ENCODE measurements at regions not wholly inside any gene's neighbourhood (a gene's known extent, or its start where the extent isn't known, plus 50 kb on each side); places are given as distances from the start of the nearest gene placed in this dataset.

DNA sequence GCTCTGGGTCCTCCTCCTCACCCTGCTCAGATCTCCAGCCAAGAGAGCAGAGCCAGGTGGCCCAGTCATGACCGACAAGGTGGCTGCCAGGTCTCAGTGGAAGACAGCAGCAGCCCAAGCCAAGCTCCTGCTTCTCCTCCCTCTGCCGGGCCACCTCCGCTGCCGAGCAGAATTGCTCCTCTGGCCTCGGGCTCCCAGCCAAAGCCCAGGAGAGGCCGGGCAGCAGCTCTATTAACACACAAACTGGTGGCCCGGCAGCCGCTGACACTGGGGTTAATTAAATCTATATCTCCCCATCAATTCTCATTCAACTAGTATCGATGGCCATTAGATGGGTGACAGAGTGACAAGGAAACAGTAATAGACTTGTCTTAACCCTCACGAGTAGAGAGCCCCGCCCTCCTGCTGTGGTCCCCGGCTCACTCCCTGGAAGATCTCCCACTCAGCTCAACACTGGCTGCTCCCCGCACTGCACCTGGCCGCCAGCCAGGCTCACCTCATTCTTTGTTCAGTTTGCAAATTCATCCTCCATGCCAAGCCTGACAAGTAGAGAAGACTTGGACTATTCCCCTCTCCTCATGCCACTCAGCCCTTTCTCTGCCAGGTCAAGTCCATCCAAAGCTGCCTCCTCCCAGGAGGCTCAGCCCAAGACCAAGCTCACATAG is 74.1 kb upstream of the UNC5B start:
- no peak overlapping the region for H3K27ac ChIP-seq (ENCODE audit: low read depth, low read length)
- H3K18ac ChIP-seq (ENCODE audit: low read length): peak overlapping the region; percentile 32
- no peak overlapping the region for H4K8ac ChIP-seq (ENCODE audit: low read depth, low read length)
- no peak overlapping the region for H4K5ac ChIP-seq (ENCODE audit: low read length)
- no peak overlapping the region for H2BK15ac ChIP-seq (replicated peaks; ENCODE audit: low read depth)
- peak overlapping the region; percentile 48 for H2BK5ac ChIP-seq (ENCODE audit: low read length)
- no peak overlapping the region for H3K4me2 ChIP-seq (ENCODE audit: low read length)
- H3K23ac ChIP-seq (ENCODE audit: low read length): peak overlapping the region; percentile 31
- peak overlapping the region; percentile 19 for H3K56ac ChIP-seq (ENCODE audit: low read length)
- H3K79me1 ChIP-seq (ENCODE audit: low read length): no peaks in the 10 kb centered on the region
- no peak overlapping the region for H3K4me3 ChIP-seq (ENCODE audit: low read length)
- no peak overlapping the region for H3K4ac ChIP-seq (ENCODE audit: low read depth, low read length)
- H3K79me2 ChIP-seq (ENCODE audit: control insufficient read depth, insufficient read depth, low read length): no peaks in the 10 kb centered on the region
- H2BK120ac ChIP-seq (ENCODE audit: low read depth, low read length): no peak overlapping the region
- WGBS (ENCODE audit: extremely low coverage, insufficient coverage, low lambda C conversion rate): no CpG with 5 or more reads among the region's 14 CpGs
- H3K4me1 ChIP-seq (ENCODE audit: control insufficient read depth, low read depth, low read length): peaks cover 15% of the 10 kb centered on the region
- H2AK5ac ChIP-seq (ENCODE audit: low read length): peak overlapping the region; percentile 32
- no peak for DNase-seq
- H3K36me3 ChIP-seq (ENCODE audit: control insufficient read depth, insufficient read depth, low read length): no peaks in the 10 kb centered on the region
- no peaks in the 10 kb centered on the region for H3K27me3 ChIP-seq (ENCODE audit: insufficient read depth, low read length, poor library complexity)
- no peak overlapping the region for H3K9ac ChIP-seq (ENCODE audit: low read length)

DNA sequence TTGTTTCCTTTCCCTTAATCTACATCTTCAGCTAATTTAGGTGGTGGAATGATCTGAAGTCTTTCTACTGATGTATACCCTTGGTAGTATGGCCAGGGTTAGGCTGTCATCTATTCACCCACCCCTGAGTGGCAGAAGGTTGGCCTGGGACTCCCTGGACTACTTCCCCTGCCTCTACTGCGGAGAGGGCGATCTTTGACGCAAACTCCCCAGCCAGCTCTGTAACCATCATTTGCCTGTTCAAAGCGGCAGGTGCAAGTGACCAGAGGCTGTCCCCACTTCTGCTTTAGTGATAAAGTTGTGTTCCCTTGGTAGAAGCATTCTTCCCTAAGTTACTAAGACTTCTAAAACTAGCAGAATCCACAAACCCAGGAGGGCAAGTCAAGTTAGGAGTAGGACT is 70.8 kb upstream of the UNC5B start:
- Histone ChIP-seq H4K8ac (ENCODE audit: low read depth, low read length) (no peak overlapping the region), H3K4me2 (ENCODE audit: low read length) (no peak overlapping the region), H2BK5ac (ENCODE audit: low read length) (peak overlapping the region; percentile 88), H3K4ac (ENCODE audit: low read depth, low read length) (no peak overlapping the region), H2BK120ac (ENCODE audit: low read depth, low read length) (no peak overlapping the region), H3K56ac (ENCODE audit: low read length) (peak overlapping the region; percentile 64), H4K5ac (ENCODE audit: low read length) (no peak overlapping the region), H3K79me2 (ENCODE audit: control insufficient read depth, insufficient read depth, low read length) (no peaks in the 10 kb centered on the region), H3K36me3 (ENCODE audit: control insufficient read depth, insufficient read depth, low read length) (no peaks in the 10 kb centered on the region), H3K9ac (ENCODE audit: low read length) (no peak overlapping the region), H3K27me3 (ENCODE audit: insufficient read depth, low read length, poor library complexity) (no peaks in the 10 kb centered on the region), H2AK5ac (ENCODE audit: low read length) (no peak overlapping the region), H2BK15ac (replicated peaks; ENCODE audit: low read depth) (no peak overlapping the region), H3K4me1 (ENCODE audit: control insufficient read depth, low read depth, low read length) (peaks cover 11% of the 10 kb centered on the region), H3K23ac (ENCODE audit: low read length) (no peak overlapping the region), H3K27ac (ENCODE audit: low read depth, low read length) (no peak overlapping the region), H3K4me3 (ENCODE audit: low read length) (no peak overlapping the region), H3K79me1 (ENCODE audit: low read length) (no peaks in the 10 kb centered on the region), H3K18ac (ENCODE audit: low read length) (no peak overlapping the region)
- WGBS (ENCODE audit: extremely low coverage, insufficient coverage, low lambda C conversion rate): no CpG with 5 or more reads among the region's 4 CpGs
- DNase-seq: no peak

DNA sequence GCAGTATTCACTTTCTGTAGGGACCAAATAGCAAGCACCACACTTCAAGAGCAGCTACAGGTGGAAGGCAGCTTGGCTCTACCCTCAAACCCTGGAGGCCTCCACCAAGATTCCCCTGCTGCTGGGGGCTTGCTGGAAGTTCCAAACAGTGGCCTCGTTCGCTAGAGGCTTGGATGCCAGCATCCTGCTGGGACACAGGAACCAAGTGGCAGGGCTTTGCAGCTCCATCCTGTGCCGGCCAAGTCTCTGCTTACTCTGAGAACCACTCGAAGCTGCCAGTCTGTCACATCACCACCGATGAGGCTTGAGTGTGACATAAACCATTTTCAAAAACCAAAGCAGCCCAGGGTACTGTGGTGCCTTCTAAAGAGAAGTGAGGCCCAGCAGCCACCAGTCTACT is 69.2 kb upstream of the UNC5B start:
- H2BK120ac ChIP-seq (ENCODE audit: low read depth, low read length): no peak overlapping the region
- WGBS (ENCODE audit: extremely low coverage, insufficient coverage, low lambda C conversion rate): no CpG with 5 or more reads among the region's 5 CpGs

DNA sequence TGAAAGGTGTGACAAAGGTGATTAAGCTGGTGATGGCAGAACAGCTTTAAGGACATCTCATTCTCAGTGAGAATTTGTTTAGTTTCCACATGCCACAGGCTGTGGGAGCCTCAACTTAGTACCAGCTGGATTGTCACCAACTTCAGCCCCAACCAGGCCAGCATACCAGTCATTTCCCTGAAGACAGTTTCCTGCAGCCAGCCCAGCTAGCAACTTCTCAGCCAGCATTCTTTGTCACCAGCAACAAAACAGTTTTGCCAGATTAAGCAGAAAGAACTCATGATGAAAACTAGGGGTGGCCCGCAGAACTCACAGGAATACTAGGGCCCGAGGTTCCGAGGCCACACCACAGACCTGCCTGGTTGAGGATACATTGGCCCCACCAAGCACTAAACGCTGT is 68.8 kb upstream of the UNC5B start:
- Histone ChIP-seq H3K56ac (ENCODE audit: low read length) (no peak overlapping the region), H3K4me2 (ENCODE audit: low read length) (no peak overlapping the region)
- WGBS (ENCODE audit: extremely low coverage, insufficient coverage, low lambda C conversion rate): no CpG with 5 or more reads among the region's 4 CpGs

More for the DNA sequence above, 69.2 kb upstream of the UNC5B start:
- no peaks in the 10 kb centered on the region for H3K79me1 ChIP-seq (ENCODE audit: low read length)
- peaks cover 4% of the 10 kb centered on the region for H3K4me1 ChIP-seq (ENCODE audit: control insufficient read depth, low read depth, low read length)
- no peaks in the 10 kb centered on the region for H3K36me3 ChIP-seq (ENCODE audit: control insufficient read depth, insufficient read depth, low read length)
- no peak for DNase-seq
- no peak overlapping the region for H3K4ac ChIP-seq (ENCODE audit: low read depth, low read length)
- no peaks in the 10 kb centered on the region for H3K27me3 ChIP-seq (ENCODE audit: insufficient read depth, low read length, poor library complexity)
- no peak overlapping the region for H3K18ac ChIP-seq (ENCODE audit: low read length)
- no peak overlapping the region for H3K4me2 ChIP-seq (ENCODE audit: low read length)
- no peak overlapping the region for H2BK15ac ChIP-seq (replicated peaks; ENCODE audit: low read depth)
- no peak overlapping the region for H3K56ac ChIP-seq (ENCODE audit: low read length)
- H3K23ac ChIP-seq (ENCODE audit: low read length): no peak overlapping the region
- no peak overlapping the region for H2BK5ac ChIP-seq (ENCODE audit: low read length)
- H4K8ac ChIP-seq (ENCODE audit: low read depth, low read length): no peak overlapping the region
- H2AK5ac ChIP-seq (ENCODE audit: low read length): no peak overlapping the region
- no peak overlapping the region for H3K4me3 ChIP-seq (ENCODE audit: low read length)
- no peak overlapping the region for H3K27ac ChIP-seq (ENCODE audit: low read depth, low read length)
- H4K5ac ChIP-seq (ENCODE audit: low read length): no peak overlapping the region
- H3K79me2 ChIP-seq (ENCODE audit: control insufficient read depth, insufficient read depth, low read length): no peaks in the 10 kb centered on the region
- no peak overlapping the region for H3K9ac ChIP-seq (ENCODE audit: low read length)

DNA sequence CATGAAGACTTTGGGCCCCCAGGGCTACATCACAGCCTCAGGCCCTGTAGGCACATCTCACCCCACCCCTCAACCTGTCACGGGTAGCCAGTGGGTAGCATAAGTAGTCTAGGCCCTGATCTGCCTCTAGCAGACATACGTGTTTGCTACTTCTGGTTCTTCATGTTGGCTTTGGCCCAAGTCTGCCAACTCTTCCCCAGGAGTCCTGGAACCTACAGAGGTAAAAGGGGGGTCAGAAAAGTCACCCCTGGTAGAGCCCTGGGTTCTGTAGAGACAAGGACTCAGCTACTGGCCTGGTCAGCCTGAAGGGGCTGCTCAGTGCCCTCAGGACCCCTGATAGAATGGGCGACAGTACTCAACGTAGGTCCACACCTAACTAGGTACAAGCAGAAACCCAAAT is 67.5 kb upstream of the UNC5B start:
- Histone ChIP-seq H3K79me2 (ENCODE audit: control insufficient read depth, insufficient read depth, low read length) (no peaks in the 10 kb centered on the region), H3K4ac (ENCODE audit: low read depth, low read length) (no peak overlapping the region), H2AK5ac (ENCODE audit: low read length) (no peak overlapping the region), H3K23ac (ENCODE audit: low read length) (no peak overlapping the region), H2BK15ac (replicated peaks; ENCODE audit: low read depth) (no peak overlapping the region), H3K9ac (ENCODE audit: low read length) (no peak overlapping the region), H3K27me3 (ENCODE audit: insufficient read depth, low read length, poor library complexity) (no peaks in the 10 kb centered on the region), H3K79me1 (ENCODE audit: low read length) (no peaks in the 10 kb centered on the region), H3K18ac (ENCODE audit: low read length) (no peak overlapping the region), H3K56ac (ENCODE audit: low read length) (no peak overlapping the region), H3K4me2 (ENCODE audit: low read length) (no peak overlapping the region), H3K36me3 (ENCODE audit: control insufficient read depth, insufficient read depth, low read length) (no peaks in the 10 kb centered on the region), H4K8ac (ENCODE audit: low read depth, low read length) (no peak overlapping the region), H3K27ac (ENCODE audit: low read depth, low read length) (no peak overlapping the region), H4K5ac (ENCODE audit: low read length) (no peak overlapping the region), H3K4me1 (ENCODE audit: control insufficient read depth, low read depth, low read length) (peaks cover 4% of the 10 kb centered on the region), H2BK5ac (ENCODE audit: low read length) (no peak overlapping the region), H2BK120ac (ENCODE audit: low read depth, low read length) (no peak overlapping the region), H3K4me3 (ENCODE audit: low read length) (no peak overlapping the region)
- WGBS (ENCODE audit: extremely low coverage, insufficient coverage, low lambda C conversion rate): no CpG with 5 or more reads among the region's 4 CpGs
- no peak for DNase-seq

More for the DNA sequence above, 68.8 kb upstream of the UNC5B start:
- Histone ChIP-seq H3K79me1 (ENCODE audit: low read length) (no peaks in the 10 kb centered on the region), H3K27me3 (ENCODE audit: insufficient read depth, low read length, poor library complexity) (no peaks in the 10 kb centered on the region), H3K4ac (ENCODE audit: low read depth, low read length) (no peak overlapping the region), H4K8ac (ENCODE audit: low read depth, low read length) (no peak overlapping the region), H3K23ac (ENCODE audit: low read length) (no peak overlapping the region), H3K4me3 (ENCODE audit: low read length) (no peak overlapping the region), H4K5ac (ENCODE audit: low read length) (no peak overlapping the region), H3K27ac (ENCODE audit: low read depth, low read length) (no peak overlapping the region), H3K79me2 (ENCODE audit: control insufficient read depth, insufficient read depth, low read length) (no peaks in the 10 kb centered on the region), H2BK15ac (replicated peaks; ENCODE audit: low read depth) (no peak overlapping the region), H2AK5ac (ENCODE audit: low read length) (no peak overlapping the region), H3K18ac (ENCODE audit: low read length) (no peak overlapping the region), H3K9ac (ENCODE audit: low read length) (no peak overlapping the region), H3K4me1 (ENCODE audit: control insufficient read depth, low read depth, low read length) (peaks cover 4% of the 10 kb centered on the region), H2BK5ac (ENCODE audit: low read length) (no peak overlapping the region), H2BK120ac (ENCODE audit: low read depth, low read length) (no peak overlapping the region), H3K36me3 (ENCODE audit: control insufficient read depth, insufficient read depth, low read length) (no peaks in the 10 kb centered on the region)
- DNase-seq: no peak

DNA sequence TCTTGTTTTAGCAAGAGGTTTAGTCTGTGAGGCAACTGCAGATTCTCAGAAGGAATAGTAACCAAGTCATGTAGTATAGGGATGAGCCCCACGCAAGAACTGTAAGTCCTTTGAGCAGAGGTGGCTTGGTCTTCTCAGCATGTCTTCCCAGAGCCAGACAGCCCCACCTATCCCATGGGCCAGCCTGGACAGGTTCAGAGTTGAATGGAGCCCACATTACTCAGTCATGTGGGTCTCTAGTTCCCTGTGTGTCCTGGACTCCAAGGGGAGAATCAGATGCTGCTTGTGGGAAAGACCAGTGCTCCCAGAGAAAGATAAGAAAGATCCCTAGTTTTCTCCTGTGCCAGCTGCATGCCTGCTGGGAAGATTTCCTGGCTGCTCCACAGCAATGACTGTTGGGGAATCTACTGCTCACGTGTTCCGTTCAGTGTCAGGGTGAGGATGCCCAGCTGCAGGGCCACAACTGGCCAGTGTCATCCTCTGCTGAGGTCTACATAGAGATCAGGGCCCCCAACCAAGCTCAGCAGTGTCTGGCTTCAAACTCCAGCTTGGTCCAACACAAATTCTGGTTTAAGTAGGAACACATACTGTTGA is 66.9 kb upstream of the UNC5B start:
- H3K4me3 ChIP-seq (ENCODE audit: low read length): no peak overlapping the region
- no peak overlapping the region for H2BK5ac ChIP-seq (ENCODE audit: low read length)
- no peaks in the 10 kb centered on the region for H3K79me2 ChIP-seq (ENCODE audit: control insufficient read depth, insufficient read depth, low read length)
- H3K4me1 ChIP-seq (ENCODE audit: control insufficient read depth, low read depth, low read length): peaks cover 4% of the 10 kb centered on the region
- H3K56ac ChIP-seq (ENCODE audit: low read length): no peak overlapping the region
- no peaks in the 10 kb centered on the region for H3K36me3 ChIP-seq (ENCODE audit: control insufficient read depth, insufficient read depth, low read length)
- H3K23ac ChIP-seq (ENCODE audit: low read length): no peak overlapping the region
- H3K79me1 ChIP-seq (ENCODE audit: low read length): no peaks in the 10 kb centered on the region
- no peaks in the 10 kb centered on the region for H3K27me3 ChIP-seq (ENCODE audit: insufficient read depth, low read length, poor library complexity)
- no CpG with 5 or more reads among the region's 3 CpGs for WGBS (ENCODE audit: extremely low coverage, insufficient coverage, low lambda C conversion rate)
- no peak overlapping the region for H3K4me2 ChIP-seq (ENCODE audit: low read length)
- H3K9ac ChIP-seq (ENCODE audit: low read length): no peak overlapping the region
- H2BK120ac ChIP-seq (ENCODE audit: low read depth, low read length): no peak overlapping the region
- H3K4ac ChIP-seq (ENCODE audit: low read depth, low read length): no peak overlapping the region
- no peak overlapping the region for H4K5ac ChIP-seq (ENCODE audit: low read length)
- H4K8ac ChIP-seq (ENCODE audit: low read depth, low read length): no peak overlapping the region
- no peak for DNase-seq
- no peak overlapping the region for H3K27ac ChIP-seq (ENCODE audit: low read depth, low read length)
- no peak overlapping the region for H3K18ac ChIP-seq (ENCODE audit: low read length)
- no peak overlapping the region for H2BK15ac ChIP-seq (replicated peaks; ENCODE audit: low read depth)
- H2AK5ac ChIP-seq (ENCODE audit: low read length): no peak overlapping the region
